AG08396 (cell line): ENCODE measurements at regions not wholly inside any gene's neighbourhood (a gene's known extent, or its start where the extent isn't known, plus 50 kb on each side); places are given as distances from the start of the nearest gene placed in this dataset.

ENCODE experiments used
- DNase-seq: peaks from one replicate; pipeline ENCODE4 v3.0.0; 2012; ENCODE audit warnings: low spot score, mixed read lengths

GRCh38 chr18:56380685-56381084 is 257.7 kb downstream of the TXNL1 start:
- no peak for DNase-seq

- no peak for DNase-seq
Measured at GRCh38 chr18:56379256-56379655, 259.1 kb downstream of the TXNL1 start.

DNA sequence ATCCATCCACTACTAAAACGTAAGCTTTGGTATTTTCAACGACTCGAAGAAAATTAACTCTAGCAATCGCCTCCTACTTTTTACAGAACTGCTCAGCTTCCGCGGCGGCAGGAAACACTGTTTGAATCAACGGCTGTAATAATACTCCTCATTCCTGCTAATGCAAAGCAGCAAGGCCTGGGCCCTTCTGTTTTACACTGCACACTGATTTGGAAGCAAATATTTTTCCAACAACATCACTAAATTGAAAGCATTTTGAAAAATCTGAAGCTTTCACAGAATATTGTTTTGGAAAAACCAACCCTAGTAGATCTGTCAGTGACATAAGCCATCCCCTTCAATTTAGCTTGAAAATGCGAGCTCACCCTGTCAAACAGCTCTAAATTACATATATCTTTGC is 261.2 kb downstream of the TXNL1 start:
- DNase-seq = no peak

DNA sequence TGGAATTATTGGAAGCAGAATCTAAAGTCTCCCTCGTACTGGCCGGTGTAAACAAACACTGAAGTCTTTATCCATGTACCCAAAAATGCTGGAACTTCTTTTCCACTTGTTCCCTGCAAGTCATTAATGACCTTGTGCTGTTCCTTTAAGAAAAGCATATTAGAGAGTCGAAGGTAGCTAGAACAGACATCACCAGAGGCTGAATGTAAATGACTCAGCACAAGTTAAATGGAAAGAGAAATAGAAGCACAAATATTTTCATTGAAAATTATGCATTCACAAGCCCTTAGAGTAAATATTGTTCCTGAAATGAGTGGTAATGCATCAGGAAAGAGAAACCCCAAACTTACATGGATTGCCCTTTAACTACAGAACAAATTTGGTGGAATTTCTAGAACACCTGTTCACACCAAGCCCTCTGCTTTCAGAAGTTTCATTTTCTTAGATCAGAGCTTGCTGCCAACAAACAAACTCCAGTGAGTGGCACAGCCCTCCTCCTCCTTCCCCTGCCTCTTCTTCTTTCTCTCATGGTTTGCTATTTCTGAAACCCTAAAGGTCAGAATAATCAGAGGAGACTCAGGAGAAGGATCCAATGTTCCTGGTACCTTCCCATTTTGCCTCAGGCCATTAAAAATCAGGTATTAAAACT is 264.3 kb downstream of the TXNL1 start:
- no peak for DNase-seq

GRCh38 chr18:56373601-56374000 is 264.8 kb downstream of the TXNL1 start:
- DNase-seq = no peak

GRCh38 chr18:56368066-56368465 is 270.3 kb downstream of the TXNL1 start:
- DNase-seq = no peak

DNA sequence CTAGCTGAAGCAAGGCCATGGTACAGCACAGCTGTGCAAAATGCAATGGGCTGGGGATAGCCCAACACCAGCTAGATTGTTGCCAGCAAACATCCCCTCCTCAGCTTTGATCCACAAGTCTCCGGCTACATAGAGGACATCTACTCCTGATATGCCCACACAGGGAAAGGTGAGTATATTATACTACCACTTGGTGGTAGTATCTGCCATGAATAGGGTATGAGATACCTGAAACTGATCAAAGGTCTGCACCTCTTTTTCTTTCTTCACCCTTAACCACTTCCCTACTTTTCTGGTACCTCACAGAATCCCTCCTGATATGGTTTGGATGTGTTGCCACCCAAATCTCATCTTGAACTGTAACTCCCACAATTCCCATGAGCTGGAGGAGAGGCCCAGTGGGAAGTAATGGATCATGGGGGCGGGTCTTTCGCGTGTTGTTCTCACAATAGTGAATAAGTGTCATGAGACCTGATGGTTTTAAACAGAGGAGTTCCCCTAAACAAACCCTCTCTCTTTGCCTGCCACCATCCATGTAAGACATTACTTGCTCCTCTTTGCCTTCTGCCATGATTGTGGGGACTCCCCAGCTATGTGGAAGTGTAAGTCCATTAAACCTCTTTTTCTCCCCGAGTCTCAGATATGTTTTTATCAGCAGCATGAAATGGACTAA is 279.6 kb downstream of the TXNL1 start:
- no peak for DNase-seq

DNA sequence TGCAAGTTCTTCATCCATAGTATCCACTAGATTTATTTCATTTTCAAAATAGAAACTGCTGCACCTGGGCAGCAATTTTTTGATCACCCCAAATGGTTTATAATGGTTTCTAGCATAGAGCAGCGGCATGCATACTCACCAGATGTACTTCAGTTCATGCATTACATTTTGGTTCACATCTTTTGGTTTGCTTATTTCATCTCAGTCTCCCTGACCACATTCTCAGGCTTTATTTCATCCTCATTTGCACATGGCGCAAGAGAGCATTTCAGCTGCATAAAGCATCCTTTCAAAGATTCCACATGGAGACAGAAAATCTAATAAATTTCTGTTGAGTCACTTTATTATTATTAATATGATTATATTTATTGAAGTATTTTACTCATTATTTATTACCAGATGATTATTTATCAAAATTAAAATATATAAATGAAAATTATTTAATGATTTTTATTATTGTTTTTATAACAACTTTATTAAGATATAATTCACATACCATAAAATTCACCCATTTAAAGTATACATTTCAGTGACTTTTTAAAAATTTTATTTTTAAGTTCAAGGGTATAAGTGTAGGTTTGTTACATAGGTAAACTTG is 284.6 kb downstream of the TXNL1 start:
- DNase-seq = no peak

- DNase-seq = no peak
Measured at GRCh38 chr18:56351911-56352500, 286.4 kb downstream of the TXNL1 start.

DNA sequence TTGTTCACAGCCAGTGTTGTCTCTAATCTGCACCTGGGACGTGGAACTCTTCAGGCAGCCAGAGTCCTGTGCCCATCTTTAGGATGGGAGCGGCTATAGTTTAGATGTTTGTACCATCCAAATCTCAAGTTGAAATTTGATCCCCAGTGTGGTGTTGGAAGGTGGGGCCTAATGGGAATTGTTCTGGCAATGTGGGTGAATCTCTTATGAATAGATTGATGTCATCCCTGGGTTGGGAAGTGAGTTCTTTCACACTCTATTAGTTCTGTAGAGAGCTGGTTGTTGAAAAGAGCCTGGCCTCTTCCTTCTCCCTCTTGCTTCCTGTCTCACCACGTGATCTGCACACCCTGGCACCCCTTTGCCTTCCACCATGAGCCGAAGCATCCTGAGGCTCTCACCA is 300.9 kb downstream of the TXNL1 start:
- no peak for DNase-seq

GRCh38 chr18:56333839-56334238 is 304.6 kb downstream of the TXNL1 start:
- no peak for DNase-seq

DNA sequence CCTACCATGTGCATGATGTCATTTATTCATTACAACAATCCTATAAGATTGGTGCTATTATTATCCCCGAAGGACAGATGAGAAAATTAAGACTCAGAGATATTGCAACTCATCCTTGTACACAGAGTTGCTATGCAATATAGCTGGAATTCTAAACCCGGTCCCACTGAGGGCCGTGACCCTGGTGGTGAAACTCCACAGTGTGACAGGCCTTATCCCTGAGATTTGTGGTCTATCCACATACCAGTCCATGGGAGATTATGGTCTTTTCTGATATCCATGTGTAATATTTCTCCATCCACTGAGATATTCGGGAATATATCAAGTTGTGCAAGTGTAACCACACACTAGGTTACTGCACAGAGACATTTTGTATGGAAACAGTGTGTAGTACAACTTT is 305.2 kb downstream of the TXNL1 start:
- no peak for DNase-seq

GRCh38 chr18:56332371-56332770 is 306.0 kb downstream of the TXNL1 start:
- no peak for DNase-seq

GRCh38 chr18:56330366-56331110 is 307.9 kb downstream of the TXNL1 start:
- DNase-seq = no peak

GRCh38 chr18:56329536-56329935 is 308.9 kb downstream of the TXNL1 start:
- DNase-seq = no peak

DNA sequence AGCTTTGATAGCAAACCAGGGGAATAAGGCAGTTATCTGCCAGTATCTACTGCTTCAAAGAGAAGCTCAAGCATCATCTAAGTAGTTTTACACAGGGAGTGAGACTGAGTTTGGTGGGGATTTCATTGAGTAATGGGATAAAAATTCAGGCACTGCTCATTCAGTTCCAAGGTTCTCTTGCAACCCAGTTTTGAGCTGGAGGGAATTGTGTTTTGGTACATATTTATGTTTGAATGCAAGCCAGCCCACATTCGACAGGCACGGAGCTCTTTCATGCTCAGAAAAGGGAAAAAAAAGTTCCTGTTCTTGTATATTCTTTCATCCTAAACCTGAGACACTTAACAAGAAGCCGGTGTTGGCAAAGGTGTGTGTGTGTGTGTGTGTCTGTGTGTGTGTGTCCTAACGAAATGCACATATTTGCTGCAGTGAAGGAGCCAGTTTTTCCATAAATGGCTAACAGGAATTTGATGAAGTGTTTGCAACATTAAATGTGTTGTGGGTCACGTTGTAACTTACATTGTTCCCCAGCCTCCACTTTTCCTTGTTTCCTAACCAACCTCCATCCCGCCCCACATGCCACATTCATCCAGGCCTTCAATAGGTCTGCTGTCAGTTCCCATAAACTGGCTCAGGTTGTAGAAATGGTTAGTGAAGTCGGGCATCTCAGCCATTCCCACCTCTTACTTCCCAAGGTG is 311.1 kb downstream of the TXNL1 start:
- DNase-seq = peak; percentile 14

- DNase-seq = no peak
Measured at GRCh38 chr18:56326336-56327072, 311.9 kb downstream of the TXNL1 start.

- DNase-seq = no peak
Measured at GRCh38 chr18:56323673-56324072, 314.7 kb downstream of the TXNL1 start.

DNA sequence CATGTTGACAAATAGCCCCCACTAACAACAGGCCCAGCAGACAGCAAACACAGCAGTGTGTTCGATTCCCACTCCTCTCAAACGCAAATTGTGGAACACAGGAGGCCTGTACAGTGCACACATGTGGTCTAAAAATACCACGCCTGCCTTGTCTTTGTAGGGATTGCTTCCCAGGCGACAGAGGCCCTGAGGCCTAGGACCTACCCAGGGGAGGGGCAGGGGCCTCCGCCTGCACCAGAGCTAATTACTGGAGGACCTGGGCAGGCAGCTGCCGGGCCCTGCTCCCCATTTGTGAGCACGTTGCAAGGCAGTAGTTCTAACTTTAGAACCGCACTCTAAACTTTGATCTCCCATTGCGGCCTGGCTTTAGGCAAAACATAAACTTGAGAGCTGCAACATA is 316.0 kb downstream of the TXNL1 start:
- no peak for DNase-seq

GRCh38 chr18:56321470-56321869 is 316.9 kb downstream of the TXNL1 start:
- no peak for DNase-seq

DNA sequence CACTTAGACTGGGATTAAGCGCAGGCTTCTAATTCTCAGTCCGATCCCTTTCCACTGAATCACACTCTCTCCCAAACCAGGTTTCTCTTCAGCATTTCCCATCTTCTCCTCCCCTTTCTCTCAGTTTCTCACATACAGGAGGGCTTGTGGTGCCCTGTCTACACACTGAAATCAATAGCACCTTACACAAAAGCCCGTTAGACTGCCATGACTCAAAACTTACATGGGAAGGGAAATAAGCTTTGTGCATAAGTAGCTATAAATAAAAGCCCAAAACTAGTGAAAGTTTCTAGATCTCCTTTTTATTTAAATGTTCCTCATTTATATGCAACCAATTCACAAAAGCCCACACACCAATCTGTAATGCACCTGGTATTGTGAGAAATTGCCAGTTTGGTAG is 318.4 kb downstream of the TXNL1 start:
- DNase-seq = no peak
